Hepatocyte (in vitro differentiated cells): ENCODE measurements at regions not wholly inside any gene's neighbourhood (a gene's known extent, or its start where the extent isn't known, plus 50 kb on each side); places are given as distances from the start of the nearest gene placed in this dataset.
"Not testable (repeated sequence)": the region's sequence is repeated elsewhere in the genome, so short reads cannot be mapped to it uniquely, and the experiment has no call there.

Source experiments
- DNase-seq: peaks from one replicate; pipeline ENCODE4 v3.0.0-alpha.2; 2016; ENCODE audit warnings: low spot score
- H2AFZ ChIP-seq: fragments of 200-600 bp; sonication (generic); 2 replicates; pipeline ENCODE4 v1.6.0; 2016; ENCODE audit warnings: antibody characterized with exemption, mild to moderate bottlenecking
- H3K27ac ChIP-seq: fragments of 200-600 bp; sonication (generic); 2 replicates; pipeline ENCODE4 v1.5.1; 2016; ENCODE audit warnings: mild to moderate bottlenecking
- H3K27me3 ChIP-seq: fragments of 200-600 bp; sonication (generic); 2 replicates; pipeline ENCODE4 v1.6.1; 2016
- H3K36me3 ChIP-seq: fragments of 200-600 bp; sonication (generic); replicated peaks from 2 replicates; pipeline ENCODE4 v1.5.1; 2016; ENCODE audit warnings: low read depth; ENCODE audit not compliant: insufficient read depth
- H3K4me1 ChIP-seq: fragments of 200-600 bp; sonication (generic); 2 replicates; pipeline ENCODE4 v1.5.1; 2016; ENCODE audit warnings: mild to moderate bottlenecking, moderate library complexity; ENCODE audit not compliant: insufficient read depth
- H3K4me2 ChIP-seq: fragments of 200-600 bp; sonication (generic); 2 replicates; pipeline ENCODE4 v1.6.0; 2016
- H3K4me3 ChIP-seq: fragments of 200-600 bp; sonication (generic); 2 replicates; pipeline ENCODE4 v1.5.1; 2016; ENCODE audit warnings: mild to moderate bottlenecking
- H3K79me2 ChIP-seq: fragments of 200-600 bp; sonication (generic); 2 replicates; pipeline ENCODE4 v1.6.0; 2017; ENCODE audit warnings: mild to moderate bottlenecking
- H3K9me2 ChIP-seq: fragments of 200-600 bp; sonication (generic); replicated peaks from 2 replicates; pipeline ENCODE4 v1.6.0; 2017; ENCODE audit warnings: mild to moderate bottlenecking; ENCODE audit not compliant: insufficient read depth
- H3K9me3 ChIP-seq: fragments of 200-600 bp; sonication (generic); 2 replicates; pipeline ENCODE4 v1.5.1; 2016; ENCODE audit warnings: low read depth, mild to moderate bottlenecking
- H4K20me1 ChIP-seq: fragments of 200-600 bp; sonication (generic); 2 replicates; pipeline ENCODE4 v1.6.0; 2016; ENCODE audit warnings: mild to moderate bottlenecking; ENCODE audit not compliant: insufficient read depth, poor library complexity, severe bottlenecking
- EZH2 ChIP-seq: fragments of 200-600 bp; sonication (generic); IDR thresholded peaks from 2 replicates; pipeline ENCODE4 v1.6.1; 2016; ENCODE audit warnings: antibody characterized with exemption, mild to moderate bottlenecking, borderline replicate concordance
- EZH2phosphoT487 ChIP-seq: fragments of 200-600 bp; sonication (generic); IDR thresholded peaks from one replicate; pipeline ENCODE4 v1.6.1; 2018; ENCODE audit warnings: antibody characterized with exemption, mild to moderate bottlenecking, low read depth, moderate library complexity; ENCODE audit not compliant: unreplicated experiment, severe bottlenecking
- WGBS: methylation state at CpG from one replicate; pipeline ENCODE4 v1.1.6; 2016; ENCODE audit warnings: low lambda C conversion rate; ENCODE audit errors: missing lambda C conversion rate; 5-methylcytosine and 5-hydroxymethylcytosine counted together
- TF ChIP-seq, protein P1 (sequence below): fragments of 200-600 bp; sonication (generic); IDR thresholded peaks from 2 replicates; pipeline ENCODE4 v1.5.1; 2016; ENCODE audit warnings: antibody characterized with exemption, mild to moderate bottlenecking; ENCODE audit not compliant: poor library complexity

DNA sequence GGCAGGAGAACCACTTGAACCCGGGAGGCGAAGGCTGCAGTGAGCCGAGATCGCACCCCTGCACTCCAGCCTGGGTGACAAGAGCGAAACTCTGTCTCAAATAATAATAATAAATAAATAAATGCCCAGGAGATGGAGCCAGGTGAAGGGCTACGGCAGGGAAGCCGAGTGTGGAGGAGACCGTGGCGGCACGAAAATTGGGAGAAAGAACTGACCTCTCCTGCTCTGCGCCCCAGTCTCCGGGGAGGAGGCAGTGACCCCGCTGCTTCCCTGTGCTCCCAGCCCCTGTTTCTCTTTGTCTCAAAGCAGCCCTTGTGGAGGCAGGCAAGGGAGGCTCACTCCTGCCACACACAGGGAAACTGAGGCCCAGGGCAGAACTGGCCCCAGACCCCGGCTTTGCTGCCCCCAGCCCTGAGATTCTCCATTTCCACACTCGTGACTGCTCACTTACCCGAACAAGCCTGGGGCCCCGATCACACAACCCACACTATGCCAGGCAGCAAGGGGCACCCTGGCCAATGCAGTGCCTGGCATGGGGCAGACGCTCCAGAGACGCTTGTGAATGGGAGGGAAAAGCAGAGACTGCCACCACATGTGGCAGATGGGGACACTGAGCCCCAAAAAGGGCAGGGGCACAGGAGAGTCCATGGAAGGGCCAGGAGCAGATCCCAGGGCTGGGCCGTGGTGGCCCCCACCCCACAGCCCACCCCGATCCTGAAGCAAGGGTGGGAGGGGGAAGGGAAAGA is 80.4 kb upstream of the PRR5 start:
- Histone ChIP-seq H3K9me3 (no peaks in the 10 kb centered on the region), H3K4me1 (no peaks in the 10 kb centered on the region), H3K27me3 (no peaks in the 10 kb centered on the region), H3K27ac (no peak overlapping the region), H3K36me3 (no peaks in the 10 kb centered on the region), H4K20me1 (no peaks in the 10 kb centered on the region), H3K79me2 (no peaks in the 10 kb centered on the region), H3K4me3 (no peak overlapping the region), H2AFZ (no peak overlapping the region), H3K9me2 (no peaks in the 10 kb centered on the region), H3K4me2 (no peak overlapping the region)
- WGBS: 86% methylated on average over 19 of the region's 21 CpGs
- TF ChIP-seq EZH2 (no peak), EZH2phosphoT487 (no peak)
- TF ChIP-seq, protein P1, sequence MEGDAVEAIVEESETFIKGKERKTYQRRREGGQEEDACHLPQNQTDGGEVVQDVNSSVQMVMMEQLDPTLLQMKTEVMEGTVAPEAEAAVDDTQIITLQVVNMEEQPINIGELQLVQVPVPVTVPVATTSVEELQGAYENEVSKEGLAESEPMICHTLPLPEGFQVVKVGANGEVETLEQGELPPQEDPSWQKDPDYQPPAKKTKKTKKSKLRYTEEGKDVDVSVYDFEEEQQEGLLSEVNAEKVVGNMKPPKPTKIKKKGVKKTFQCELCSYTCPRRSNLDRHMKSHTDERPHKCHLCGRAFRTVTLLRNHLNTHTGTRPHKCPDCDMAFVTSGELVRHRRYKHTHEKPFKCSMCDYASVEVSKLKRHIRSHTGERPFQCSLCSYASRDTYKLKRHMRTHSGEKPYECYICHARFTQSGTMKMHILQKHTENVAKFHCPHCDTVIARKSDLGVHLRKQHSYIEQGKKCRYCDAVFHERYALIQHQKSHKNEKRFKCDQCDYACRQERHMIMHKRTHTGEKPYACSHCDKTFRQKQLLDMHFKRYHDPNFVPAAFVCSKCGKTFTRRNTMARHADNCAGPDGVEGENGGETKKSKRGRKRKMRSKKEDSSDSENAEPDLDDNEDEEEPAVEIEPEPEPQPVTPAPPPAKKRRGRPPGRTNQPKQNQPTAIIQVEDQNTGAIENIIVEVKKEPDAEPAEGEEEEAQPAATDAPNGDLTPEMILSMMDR: no peak
- DNase-seq: no peak

- H3K4me2 ChIP-seq: no peak overlapping the region
- H3K4me3 ChIP-seq: no peak overlapping the region
- TF ChIP-seq EZH2: no peak
- TF ChIP-seq EZH2phosphoT487: no peak
- TF ChIP-seq, protein P1: no peak
- no peak overlapping the region for H3K27ac ChIP-seq
- H3K27me3 ChIP-seq: no peaks in the 10 kb centered on the region
- H2AFZ ChIP-seq: no peak overlapping the region
- H3K4me1 ChIP-seq: no peaks in the 10 kb centered on the region
- WGBS: 66% methylated on average over 13 of the region's 13 CpGs
- H3K9me2 ChIP-seq: no peaks in the 10 kb centered on the region
- DNase-seq: no peak
- no peaks in the 10 kb centered on the region for H3K9me3 ChIP-seq
- no peaks in the 10 kb centered on the region for H3K79me2 ChIP-seq
- no peaks in the 10 kb centered on the region for H3K36me3 ChIP-seq
- no peaks in the 10 kb centered on the region for H4K20me1 ChIP-seq
These were observed 81.2 kb upstream of the PRR5 start for GRCh38 chr22:44620841-44621257.

- Histone ChIP-seq H3K9me2 (no peaks in the 10 kb centered on the region), H3K9me3 (no peaks in the 10 kb centered on the region), H3K27me3 (no peaks in the 10 kb centered on the region), H2AFZ (no peak overlapping the region), H3K4me2 (peak overlapping the region; percentile 37), H4K20me1 (no peaks in the 10 kb centered on the region), H3K27ac (no peak overlapping the region), H3K79me2 (no peaks in the 10 kb centered on the region), H3K4me1 (no peaks in the 10 kb centered on the region), H3K4me3 (no peak overlapping the region), H3K36me3 (no peaks in the 10 kb centered on the region)
- 27% methylated on average over 47 of the region's 48 CpGs for WGBS
- TF ChIP-seq EZH2phosphoT487: no peak
- DNase-seq: peak; percentile 75
These were observed 81.7 kb upstream of the PRR5 start for GRCh38 chr22:44620129-44620840.

GRCh38 chr22:44619560-44620128 is 82.4 kb upstream of the PRR5 start:
- H3K4me1 ChIP-seq, H3K27me3 ChIP-seq, DNase-seq, H3K27ac ChIP-seq, H2AFZ ChIP-seq, H3K4me2 ChIP-seq, H3K79me2 ChIP-seq, H3K9me2 ChIP-seq, H4K20me1 ChIP-seq, H3K9me3 ChIP-seq, H3K4me3 ChIP-seq, H3K36me3 ChIP-seq: not testable (repeated sequence)
- 79% methylated on average over 7 of the region's 16 CpGs for WGBS

DNA sequence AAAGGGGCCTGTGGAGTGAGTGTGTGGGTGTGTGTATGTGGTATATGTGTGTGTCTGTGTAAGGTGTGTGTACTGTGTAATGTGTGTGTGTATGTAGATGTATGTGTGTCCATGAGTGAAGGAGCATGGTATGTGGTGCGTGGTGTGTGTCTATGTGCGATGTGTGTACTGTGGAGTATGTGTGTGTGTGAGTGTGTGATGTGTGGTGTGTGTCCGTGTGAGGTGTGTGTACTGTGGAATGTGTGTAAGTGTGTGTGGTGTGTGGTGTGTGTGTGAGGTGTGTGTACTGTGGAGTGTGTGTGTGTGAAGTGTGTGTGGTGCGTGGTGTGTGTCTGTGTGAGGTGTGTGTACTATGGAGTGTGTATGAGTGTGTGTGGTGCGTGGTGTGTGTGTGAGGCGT is 83.1 kb upstream of the PRR5 start:
- not testable (repeated sequence) for H3K9me2 ChIP-seq, H3K36me3 ChIP-seq, H3K9me3 ChIP-seq, H3K4me2 ChIP-seq, H4K20me1 ChIP-seq, H3K79me2 ChIP-seq, DNase-seq, H3K4me3 ChIP-seq, H2AFZ ChIP-seq, H3K27ac ChIP-seq, H3K27me3 ChIP-seq, H3K4me1 ChIP-seq
- 88% methylated on average over 6 of the region's 6 CpGs for WGBS
